ENCODE measurements at regions not wholly inside any gene's neighbourhood (a gene's known extent, or its start where the extent isn't known, plus 50 kb on each side); places are given as distances from the start of the nearest gene placed in this dataset.
"Not testable (repeated sequence)": the region's sequence is repeated elsewhere in the genome, so short reads cannot be mapped to it uniquely, and the experiment has no call there.

DNA sequence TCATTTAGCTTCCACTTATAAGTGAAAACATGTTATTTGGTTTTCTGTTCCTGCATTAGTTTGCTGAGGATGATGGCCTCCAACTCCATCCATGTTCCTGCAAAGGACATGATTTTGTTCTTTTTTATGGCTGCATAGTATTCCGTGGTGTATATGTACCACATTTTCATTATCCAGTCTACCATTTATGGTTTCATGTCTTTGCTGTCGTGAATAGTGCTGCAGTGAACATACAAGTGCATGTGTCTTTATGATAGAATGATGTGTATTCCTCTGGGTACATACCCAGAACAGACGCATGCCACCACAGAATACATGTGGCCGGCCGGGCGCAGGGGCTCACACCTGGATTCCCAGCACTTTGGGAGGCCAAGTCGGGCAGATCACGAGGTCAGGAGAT, 247.7 kb upstream of the SULF2 start:
- H3K4me1 Mint-ChIP-seq; H3K36me3 Mint-ChIP-seq; POLR2A ChIA-PET; H3K36me3 ChIP-seq (ENCODE audit: insufficient read depth, low read length); H3K9me3 ChIP-seq (ENCODE audit: low read length); H3K9me3 Mint-ChIP-seq; CTCF ChIA-PET; H3K4me3 ChIP-seq (ENCODE audit: low read length); DNase-seq; H3K27ac Mint-ChIP-seq; H3K4me3 Mint-ChIP-seq; H3K4me1 ChIP-seq (ENCODE audit: insufficient read depth, low read length); H3K27me3 ChIP-seq (ENCODE audit: insufficient read depth, low read length, poor library complexity, severe bottlenecking); H3K27ac ChIP-seq (ENCODE audit: low read depth, low read length): not testable (repeated sequence)
- peaks cover 7 to 18% of the 10 kb centered on the region in 2 donors for H3K27me3 Mint-ChIP-seq

DNA sequence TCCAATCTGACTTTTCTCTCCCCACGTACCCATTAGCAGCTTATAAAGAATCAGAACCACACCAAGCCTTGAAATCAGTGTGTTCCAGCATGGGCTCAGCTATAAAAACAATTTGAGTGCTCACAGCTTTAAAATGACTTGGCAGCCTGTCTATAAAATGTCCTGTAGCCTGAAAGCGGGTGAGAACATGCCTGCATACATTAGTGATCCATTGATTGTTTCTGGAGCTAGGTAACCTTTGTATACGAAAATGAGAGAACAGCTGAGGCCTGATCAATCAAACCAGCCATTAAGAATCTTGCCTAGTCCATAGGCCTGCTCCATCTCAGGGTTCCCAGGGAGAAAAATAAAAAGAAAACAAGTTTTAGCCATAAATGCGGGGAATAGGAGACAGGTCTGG, 245.8 kb upstream of the SULF2 start:
- Histone ChIP-seq H3K27me3 (ENCODE audit: insufficient read depth, low read length, poor library complexity, severe bottlenecking) (no peaks in the 10 kb centered on the region), H3K4me1 (ENCODE audit: insufficient read depth, low read length) (no peaks in the 10 kb centered on the region), H3K27ac (ENCODE audit: low read depth, low read length) (no peak overlapping the region), H3K36me3 (ENCODE audit: insufficient read depth, low read length) (no peaks in the 10 kb centered on the region), H3K4me3 (ENCODE audit: low read length) (no peak overlapping the region), H3K9me3 (ENCODE audit: low read length) (no peaks in the 10 kb centered on the region)
- Mint-ChIP-seq H3K4me3 (no peak overlapping the region), H3K4me1 (no peaks in the 10 kb centered on the region), H3K9me3 (peaks cover 0 to 4% (median 0%) of the 10 kb centered on the region in 5 donors), H3K36me3 (no peaks in the 10 kb centered on the region), H3K27ac (no peak overlapping the region), H3K27me3 (peaks cover 8 to 23% of the 10 kb centered on the region in 2 donors)
- POLR2A ChIA-PET = no interaction called here
- no peak for DNase-seq
- CTCF ChIA-PET = no interaction called here

DNA sequence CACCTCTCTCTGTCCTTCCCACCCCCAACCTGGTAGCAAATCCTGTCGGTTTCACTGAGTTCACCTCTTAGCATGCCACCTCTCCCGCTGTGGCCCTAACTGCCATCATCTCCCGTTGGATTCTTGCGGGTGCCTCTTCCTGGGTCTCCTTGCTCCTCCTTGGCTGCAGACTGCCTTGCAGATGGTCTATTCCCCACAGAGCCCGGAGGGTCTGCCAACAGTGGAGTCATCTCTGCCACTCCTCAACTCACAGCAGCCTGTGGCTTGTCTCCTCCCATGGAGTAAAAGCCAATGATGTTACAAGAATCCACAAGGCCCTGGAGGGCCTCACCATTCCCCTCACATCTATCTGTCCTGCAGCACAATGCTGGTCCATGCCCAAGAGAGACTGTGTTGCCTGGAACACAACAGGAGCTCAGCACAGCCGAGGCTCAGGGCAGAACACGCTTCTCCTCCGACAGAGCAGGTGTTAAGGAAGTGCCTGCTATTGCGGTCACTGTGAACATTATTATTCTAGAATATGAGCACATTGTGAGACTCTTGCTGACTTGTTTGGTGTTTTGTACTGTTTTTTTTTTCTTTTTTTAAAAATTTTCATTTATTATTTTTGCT, 241.8 kb upstream of the SULF2 start:
- POLR2A ChIA-PET = no interaction called here
- Histone ChIP-seq H3K27me3 (ENCODE audit: insufficient read depth, low read length, poor library complexity, severe bottlenecking) (no peaks in the 10 kb centered on the region), H3K9me3 (ENCODE audit: low read length) (no peaks in the 10 kb centered on the region), H3K4me1 (ENCODE audit: insufficient read depth, low read length) (no peaks in the 10 kb centered on the region), H3K27ac (ENCODE audit: low read depth, low read length) (no peak overlapping the region), H3K4me3 (ENCODE audit: low read length) (no peak overlapping the region), H3K36me3 (ENCODE audit: insufficient read depth, low read length) (no peaks in the 10 kb centered on the region)
- DNase-seq = no peak
- Mint-ChIP-seq H3K4me3 (peak overlapping the region in 1 of 7 donors; percentile 42), H3K4me1 (no peaks in the 10 kb centered on the region), H3K27ac (no peak overlapping the region), H3K36me3 (peaks cover 0 to 3% (median 0%) of the 10 kb centered on the region in 3 donors), H3K9me3 (peaks cover 0 to 8% (median 2%) of the 10 kb centered on the region in 5 donors), H3K27me3 (peaks cover 4 to 20% of the 10 kb centered on the region in 2 donors)
- CTCF ChIA-PET = no interaction called here

DNA sequence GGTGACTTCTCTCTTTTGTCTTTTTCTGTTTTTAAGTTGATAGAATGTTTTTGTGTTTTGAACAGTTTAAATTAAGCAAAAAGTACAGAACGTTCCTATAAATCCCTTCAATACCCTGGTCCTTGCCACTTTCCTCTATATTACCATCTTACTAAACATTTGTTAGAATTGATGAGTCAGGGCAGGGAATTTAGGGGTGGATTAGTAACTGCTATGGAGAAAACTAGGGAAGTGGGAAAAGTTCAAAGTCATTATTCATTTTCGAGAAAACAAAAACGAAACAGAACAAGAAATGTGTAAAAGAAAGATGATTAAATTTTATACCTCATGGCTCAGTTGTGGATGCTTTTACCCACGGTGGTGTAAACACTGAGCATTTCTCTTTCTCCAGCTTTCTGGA, 240.4 kb upstream of the SULF2 start:
- Histone ChIP-seq H3K9me3 (ENCODE audit: low read length) (no peaks in the 10 kb centered on the region), H3K4me1 (ENCODE audit: insufficient read depth, low read length) (no peaks in the 10 kb centered on the region), H3K4me3 (ENCODE audit: low read length) (no peak overlapping the region), H3K36me3 (ENCODE audit: insufficient read depth, low read length) (no peaks in the 10 kb centered on the region), H3K27ac (ENCODE audit: low read depth, low read length) (no peak overlapping the region), H3K27me3 (ENCODE audit: insufficient read depth, low read length, poor library complexity, severe bottlenecking) (no peaks in the 10 kb centered on the region)
- peaks cover 4 to 27% of the 10 kb centered on the region in 2 donors for H3K27me3 Mint-ChIP-seq
- peaks cover 0 to 8% (median 2%) of the 10 kb centered on the region in 5 donors for H3K9me3 Mint-ChIP-seq
- no peaks in the 10 kb centered on the region for H3K4me1 Mint-ChIP-seq
- CTCF ChIA-PET = no interaction called here
- DNase-seq = no peak
- H3K4me3 Mint-ChIP-seq = no peak overlapping the region
- POLR2A ChIA-PET = no interaction called here
- no peak overlapping the region for H3K27ac Mint-ChIP-seq
- H3K36me3 Mint-ChIP-seq = peaks cover 0 to 3% (median 0%) of the 10 kb centered on the region in 3 donors

DNA sequence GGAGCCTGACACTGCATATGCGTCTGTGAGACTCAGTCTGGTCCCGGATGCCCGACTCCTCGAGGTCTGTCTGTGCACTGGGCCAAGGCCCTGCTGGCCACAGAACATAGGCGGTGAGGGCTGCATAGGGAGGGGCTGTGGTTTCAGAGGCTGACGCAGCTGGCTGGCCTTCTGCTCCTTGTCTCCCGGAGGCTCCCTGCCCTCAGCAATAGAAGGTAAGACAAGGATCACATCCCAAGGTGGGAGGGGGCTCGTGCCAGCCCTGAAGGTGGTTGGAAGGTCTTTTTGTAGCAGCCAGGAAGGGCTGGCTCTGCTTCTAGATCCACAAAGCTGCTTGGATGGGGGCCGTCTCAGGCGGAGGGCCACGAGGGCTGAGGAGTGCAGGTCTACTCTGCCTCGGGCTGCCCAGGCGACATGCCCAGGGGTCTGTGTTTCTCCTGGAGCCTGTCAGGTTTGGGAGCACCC, 239.8 kb upstream of the SULF2 start:
- H3K27ac Mint-ChIP-seq = no peak overlapping the region
- H3K4me1 Mint-ChIP-seq = no peaks in the 10 kb centered on the region
- H3K27me3 ChIP-seq (ENCODE audit: insufficient read depth, low read length, poor library complexity, severe bottlenecking) = no peaks in the 10 kb centered on the region
- H3K4me1 ChIP-seq (ENCODE audit: insufficient read depth, low read length) = no peaks in the 10 kb centered on the region
- H3K4me3 Mint-ChIP-seq = no peak overlapping the region
- DNase-seq = no peak
- H3K4me3 ChIP-seq (ENCODE audit: low read length) = no peak overlapping the region
- H3K27me3 Mint-ChIP-seq = peaks cover 8 to 28% of the 10 kb centered on the region in 2 donors
- no peaks in the 10 kb centered on the region for H3K9me3 ChIP-seq (ENCODE audit: low read length)
- ChIA-PET POLR2A (no interaction called here), CTCF (no interaction called here)
- no peaks in the 10 kb centered on the region for H3K36me3 ChIP-seq (ENCODE audit: insufficient read depth, low read length)
- peaks cover 0 to 8% (median 3%) of the 10 kb centered on the region in 5 donors for H3K9me3 Mint-ChIP-seq
- H3K36me3 Mint-ChIP-seq = peaks cover 0 to 3% (median 0%) of the 10 kb centered on the region in 3 donors
- H3K27ac ChIP-seq (ENCODE audit: low read depth, low read length) = no peak overlapping the region

DNA sequence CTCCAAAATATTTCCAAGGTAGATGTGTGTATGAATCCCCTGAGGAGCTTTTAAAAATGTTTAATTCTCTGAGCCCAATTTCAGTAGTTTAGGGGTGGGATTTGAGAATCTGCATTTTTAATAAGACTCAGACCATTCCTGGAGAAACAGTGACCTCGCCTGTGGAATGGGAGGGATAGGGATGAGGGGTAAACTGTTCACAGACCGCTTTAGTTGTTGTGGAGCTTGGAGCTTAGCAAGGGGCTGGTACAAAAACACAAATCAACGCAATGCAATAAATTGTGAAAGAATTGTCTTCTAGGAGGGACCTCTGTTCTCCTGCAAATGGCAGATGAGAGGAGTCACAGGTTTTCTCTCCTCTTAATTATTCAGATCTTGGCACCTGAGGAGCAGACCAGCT, 239.3 kb upstream of the SULF2 start:
- H3K9me3 Mint-ChIP-seq = peaks cover 0 to 8% (median 3%) of the 10 kb centered on the region in 5 donors
- no peak overlapping the region for H3K4me3 Mint-ChIP-seq
- CTCF ChIA-PET = no interaction called here
- Histone ChIP-seq H3K9me3 (ENCODE audit: low read length) (no peaks in the 10 kb centered on the region), H3K4me3 (ENCODE audit: low read length) (no peak overlapping the region), H3K27me3 (ENCODE audit: insufficient read depth, low read length, poor library complexity, severe bottlenecking) (no peaks in the 10 kb centered on the region), H3K36me3 (ENCODE audit: insufficient read depth, low read length) (no peaks in the 10 kb centered on the region), H3K27ac (ENCODE audit: low read depth, low read length) (no peak overlapping the region), H3K4me1 (ENCODE audit: insufficient read depth, low read length) (no peaks in the 10 kb centered on the region)
- peaks cover 8 to 32% of the 10 kb centered on the region in 2 donors for H3K27me3 Mint-ChIP-seq
- H3K27ac Mint-ChIP-seq = no peak overlapping the region
- peaks cover 0 to 3% (median 0%) of the 10 kb centered on the region in 3 donors for H3K36me3 Mint-ChIP-seq
- no peak for DNase-seq
- no peaks in the 10 kb centered on the region for H3K4me1 Mint-ChIP-seq
- POLR2A ChIA-PET = no interaction called here

DNA sequence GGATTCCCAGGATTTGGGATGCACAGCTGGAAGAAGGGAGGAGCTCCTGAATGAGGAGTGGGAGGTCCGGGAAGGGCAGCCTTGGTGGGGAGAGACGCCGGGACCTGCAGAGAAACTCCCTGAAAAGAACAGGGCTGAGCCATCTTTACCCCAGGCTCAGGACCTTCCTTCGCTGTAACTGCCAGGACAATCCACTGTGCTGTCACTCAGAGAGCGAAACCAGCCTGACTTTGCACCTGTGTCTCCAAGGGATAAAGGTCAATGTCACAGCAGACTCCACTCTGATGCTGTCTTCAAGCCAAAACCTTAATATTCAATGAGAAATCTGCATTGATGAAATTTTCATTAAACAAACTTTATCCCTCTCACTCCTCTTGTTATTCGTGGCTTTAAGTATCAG, 235.4 kb upstream of the SULF2 start:
- H3K36me3 Mint-ChIP-seq; H3K36me3 ChIP-seq (ENCODE audit: insufficient read depth, low read length); H3K4me3 Mint-ChIP-seq; DNase-seq; H3K27me3 ChIP-seq (ENCODE audit: insufficient read depth, low read length, poor library complexity, severe bottlenecking); POLR2A ChIA-PET; H3K27ac Mint-ChIP-seq; H3K9me3 ChIP-seq (ENCODE audit: low read length); H3K4me1 Mint-ChIP-seq; CTCF ChIA-PET; H3K4me1 ChIP-seq (ENCODE audit: insufficient read depth, low read length); H3K4me3 ChIP-seq (ENCODE audit: low read length); H3K27ac ChIP-seq (ENCODE audit: low read depth, low read length); H3K9me3 Mint-ChIP-seq: not testable (repeated sequence)
- H3K27me3 Mint-ChIP-seq = peaks cover 6 to 45% of the 10 kb centered on the region in 2 donors

DNA sequence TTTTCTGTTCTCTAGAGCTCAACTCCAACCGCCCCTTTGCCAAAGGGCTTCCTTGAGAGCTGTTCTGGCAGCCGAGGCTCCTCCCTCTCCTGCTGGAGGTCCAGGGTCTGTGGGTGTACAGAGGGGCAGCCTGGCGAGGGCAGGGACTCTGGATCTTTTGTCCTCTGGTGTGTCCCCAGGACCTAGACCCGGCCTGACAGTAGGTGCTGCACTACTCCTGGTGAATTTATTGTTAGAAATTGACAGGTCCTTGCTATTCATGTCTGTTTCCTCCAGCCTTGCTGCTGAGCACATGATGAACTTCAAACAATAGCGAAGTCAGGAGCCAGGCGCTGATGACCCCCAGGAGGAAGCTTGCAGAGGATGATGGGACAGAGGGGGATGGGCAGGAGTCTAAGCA, 234.7 kb upstream of the SULF2 start:
- H3K27ac ChIP-seq (ENCODE audit: low read depth, low read length) = no peak overlapping the region
- no peak overlapping the region for H3K27ac Mint-ChIP-seq
- H3K27me3 Mint-ChIP-seq = peaks cover 6 to 44% of the 10 kb centered on the region in 2 donors
- DNase-seq = no peak
- ChIA-PET POLR2A (no interaction called here), CTCF (no interaction called here)
- no peaks in the 10 kb centered on the region for H3K9me3 ChIP-seq (ENCODE audit: low read length)
- H3K4me3 ChIP-seq (ENCODE audit: low read length) = no peak overlapping the region
- H3K36me3 Mint-ChIP-seq = peaks cover 0 to 3% (median 0%) of the 10 kb centered on the region in 3 donors
- peaks cover 2 to 8% (median 3%) of the 10 kb centered on the region in 5 donors for H3K9me3 Mint-ChIP-seq
- no peaks in the 10 kb centered on the region for H3K4me1 Mint-ChIP-seq
- no peaks in the 10 kb centered on the region for H3K4me1 ChIP-seq (ENCODE audit: insufficient read depth, low read length)
- H3K36me3 ChIP-seq (ENCODE audit: insufficient read depth, low read length) = no peaks in the 10 kb centered on the region
- no peak overlapping the region for H3K4me3 Mint-ChIP-seq
- H3K27me3 ChIP-seq (ENCODE audit: insufficient read depth, low read length, poor library complexity, severe bottlenecking) = no peaks in the 10 kb centered on the region
